Liver (tissue), 3 donors: ENCODE measurements at regions not wholly inside any gene's neighbourhood (a gene's known extent, or its start where the extent isn't known, plus 50 kb on each side); places are given as distances from the start of the nearest gene placed in this dataset.

Source experiments
- CTCF ChIP-seq: fragments of 150-350 bp; IDR thresholded peaks from 2 replicates; pipeline ENCODE4 v1.5.1; 2017; ENCODE audit warnings: improper control_type of control experiment, low read depth, low read length; ENCODE audit not compliant: missing input control
- HNF4G ChIP-seq: IDR thresholded peaks from 2 replicates; pipeline ENCODE4 v1.6.1; 2016; ENCODE audit warnings: antibody characterized with exemption
- JUND ChIP-seq, 2 donors: IDR thresholded peaks; 2 replicates each; pipeline ENCODE4 v1.6.1; 2016; ENCODE audit warnings: antibody characterized with exemption in 2 of 2
- NR2F2 ChIP-seq: IDR thresholded peaks from 2 replicates; pipeline ENCODE4 v1.6.1; 2016; ENCODE audit warnings: antibody characterized with exemption
- RAD21 ChIP-seq, 2 donors: IDR thresholded peaks; 2 replicates each; pipeline ENCODE4 v1.6.1; 2016; ENCODE audit warnings: antibody characterized with exemption in 2 of 2, mild to moderate bottlenecking in 2 of 2
- SP1 ChIP-seq: IDR thresholded peaks from 2 replicates; pipeline ENCODE4 v1.6.1; 2018; ENCODE audit warnings: antibody characterized with exemption, mild to moderate bottlenecking
- TAF1 ChIP-seq: conservative IDR thresholded peaks from 2 replicates; pipeline ENCODE4 v1.6.1; 2016; ENCODE audit warnings: antibody characterized with exemption, mild to moderate bottlenecking
- YY1 ChIP-seq: IDR thresholded peaks from 2 replicates; pipeline ENCODE4 v1.6.1; 2016; ENCODE audit warnings: antibody characterized with exemption, mild to moderate bottlenecking
- ZBTB33 ChIP-seq: IDR thresholded peaks from 2 replicates; pipeline ENCODE4 v1.6.1; 2016; ENCODE audit warnings: antibody characterized with exemption
- TF ChIP-seq, protein P1 (sequence below): IDR thresholded peaks from 2 replicates; pipeline ENCODE4 v1.6.1; 2016; ENCODE audit warnings: antibody characterized with exemption
- TF ChIP-seq, protein P2 (sequence below): IDR thresholded peaks from 2 replicates; pipeline ENCODE4 v1.6.1; 2016; ENCODE audit warnings: antibody characterized with exemption, mild to moderate bottlenecking
- TF ChIP-seq, protein P3 (sequence below): IDR thresholded peaks from 2 replicates; pipeline ENCODE4 v1.6.1; 2016; ENCODE audit warnings: antibody characterized with exemption
- donor health status: healthy.
- donor health status: healthy.

- TF ChIP-seq, protein P1, sequence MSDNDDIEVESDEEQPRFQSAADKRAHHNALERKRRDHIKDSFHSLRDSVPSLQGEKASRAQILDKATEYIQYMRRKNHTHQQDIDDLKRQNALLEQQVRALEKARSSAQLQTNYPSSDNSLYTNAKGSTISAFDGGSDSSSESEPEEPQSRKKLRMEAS, result no peak
- TF ChIP-seq YY1 (no peak), NR2F2 (no peak), CTCF (no peak), HNF4G (no peak), JUND (IDR thresholded peaks at IDR 0.05) (no peak), ZBTB33 (no peak), TAF1 (no peak), SP1 (no peak), RAD21 (IDR thresholded peaks at IDR 0.05) (no peak)
- TF ChIP-seq, protein P2, sequence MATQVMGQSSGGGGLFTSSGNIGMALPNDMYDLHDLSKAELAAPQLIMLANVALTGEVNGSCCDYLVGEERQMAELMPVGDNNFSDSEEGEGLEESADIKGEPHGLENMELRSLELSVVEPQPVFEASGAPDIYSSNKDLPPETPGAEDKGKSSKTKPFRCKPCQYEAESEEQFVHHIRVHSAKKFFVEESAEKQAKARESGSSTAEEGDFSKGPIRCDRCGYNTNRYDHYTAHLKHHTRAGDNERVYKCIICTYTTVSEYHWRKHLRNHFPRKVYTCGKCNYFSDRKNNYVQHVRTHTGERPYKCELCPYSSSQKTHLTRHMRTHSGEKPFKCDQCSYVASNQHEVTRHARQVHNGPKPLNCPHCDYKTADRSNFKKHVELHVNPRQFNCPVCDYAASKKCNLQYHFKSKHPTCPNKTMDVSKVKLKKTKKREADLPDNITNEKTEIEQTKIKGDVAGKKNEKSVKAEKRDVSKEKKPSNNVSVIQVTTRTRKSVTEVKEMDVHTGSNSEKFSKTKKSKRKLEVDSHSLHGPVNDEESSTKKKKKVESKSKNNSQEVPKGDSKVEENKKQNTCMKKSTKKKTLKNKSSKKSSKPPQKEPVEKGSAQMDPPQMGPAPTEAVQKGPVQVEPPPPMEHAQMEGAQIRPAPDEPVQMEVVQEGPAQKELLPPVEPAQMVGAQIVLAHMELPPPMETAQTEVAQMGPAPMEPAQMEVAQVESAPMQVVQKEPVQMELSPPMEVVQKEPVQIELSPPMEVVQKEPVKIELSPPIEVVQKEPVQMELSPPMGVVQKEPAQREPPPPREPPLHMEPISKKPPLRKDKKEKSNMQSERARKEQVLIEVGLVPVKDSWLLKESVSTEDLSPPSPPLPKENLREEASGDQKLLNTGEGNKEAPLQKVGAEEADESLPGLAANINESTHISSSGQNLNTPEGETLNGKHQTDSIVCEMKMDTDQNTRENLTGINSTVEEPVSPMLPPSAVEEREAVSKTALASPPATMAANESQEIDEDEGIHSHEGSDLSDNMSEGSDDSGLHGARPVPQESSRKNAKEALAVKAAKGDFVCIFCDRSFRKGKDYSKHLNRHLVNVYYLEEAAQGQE, result no peak
- TF ChIP-seq, protein P3, sequence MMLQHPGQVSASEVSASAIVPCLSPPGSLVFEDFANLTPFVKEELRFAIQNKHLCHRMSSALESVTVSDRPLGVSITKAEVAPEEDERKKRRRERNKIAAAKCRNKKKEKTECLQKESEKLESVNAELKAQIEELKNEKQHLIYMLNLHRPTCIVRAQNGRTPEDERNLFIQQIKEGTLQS, result no peak
Measured at GRCh38 chr7:131013716-131014115, 279.7 kb upstream of the KLF14 start.
